Fibroblast of skin of back (primary cell): ENCODE measurements at regions not wholly inside any gene's neighbourhood (a gene's known extent, or its start where the extent isn't known, plus 50 kb on each side); places are given as distances from the start of the nearest gene placed in this dataset.
A peak's percentile ranks its signal among the peaks of the same experiment; 100 is the strongest.
"Not testable (repeated sequence)": the region's sequence is repeated elsewhere in the genome, so short reads cannot be mapped to it uniquely, and the experiment has no call there.

Experiments
- DNase-seq: peaks from one replicate; pipeline ENCODE4 v3.0.0-alpha.2; 2013

DNA sequence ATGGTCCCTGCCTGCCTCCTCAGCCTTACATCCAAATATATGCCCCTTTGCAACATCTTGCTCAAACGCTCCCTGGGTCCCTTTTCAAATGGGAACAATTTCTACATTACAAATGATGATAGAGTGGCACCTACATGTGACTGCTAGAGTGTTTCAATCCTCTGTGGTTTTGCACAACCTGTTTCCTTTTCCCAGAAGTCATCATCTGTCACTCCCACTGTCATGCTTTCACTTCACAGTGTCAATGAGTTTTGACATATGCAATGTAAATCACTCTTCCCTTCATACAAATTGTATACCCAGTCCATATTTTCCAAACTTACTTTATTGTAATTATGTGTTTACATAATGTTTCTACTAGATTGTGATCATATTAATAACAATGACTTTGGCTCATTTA, 887.3 kb downstream of the TDRD15 start:
- no peak for DNase-seq

- no peak for DNase-seq
Measured at GRCh38 chr2:22020091-22020742, 896.4 kb downstream of the TDRD15 start.

DNA sequence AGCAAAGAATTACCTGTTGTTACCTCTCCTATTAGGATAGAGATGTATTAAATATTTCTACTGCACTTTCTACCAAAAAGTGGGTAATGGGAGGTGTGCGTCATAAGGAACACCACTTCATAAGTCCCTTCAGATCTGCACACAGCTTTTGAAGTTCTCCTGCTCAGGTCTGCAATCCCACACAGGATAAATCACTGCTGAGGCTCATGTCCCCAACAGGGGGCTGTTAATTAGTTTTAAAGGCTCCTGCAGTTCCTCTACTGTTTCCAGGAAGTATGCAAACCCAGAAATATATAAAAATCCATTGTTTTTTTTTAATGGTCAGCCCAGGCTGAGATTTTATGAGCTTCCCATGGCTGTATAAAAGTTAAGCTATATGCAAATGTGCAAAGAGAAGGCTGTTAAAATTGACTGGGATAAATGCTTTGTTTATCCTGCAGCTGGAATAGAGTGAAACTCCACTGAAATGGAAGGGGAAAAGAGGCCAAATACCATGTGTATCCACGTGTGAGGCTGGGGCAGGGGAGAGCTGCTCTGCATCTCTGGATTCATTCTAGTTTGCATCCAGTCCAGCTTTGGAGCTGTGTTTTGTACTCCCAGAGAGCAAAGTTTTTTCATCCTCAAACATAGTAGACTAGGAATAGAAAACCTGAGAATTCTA, 903.7 kb downstream of the TDRD15 start:
- no peak for DNase-seq

GRCh38 chr2:22035361-22035830, 911.6 kb downstream of the TDRD15 start:
- DNase-seq: peak; percentile 28

DNA sequence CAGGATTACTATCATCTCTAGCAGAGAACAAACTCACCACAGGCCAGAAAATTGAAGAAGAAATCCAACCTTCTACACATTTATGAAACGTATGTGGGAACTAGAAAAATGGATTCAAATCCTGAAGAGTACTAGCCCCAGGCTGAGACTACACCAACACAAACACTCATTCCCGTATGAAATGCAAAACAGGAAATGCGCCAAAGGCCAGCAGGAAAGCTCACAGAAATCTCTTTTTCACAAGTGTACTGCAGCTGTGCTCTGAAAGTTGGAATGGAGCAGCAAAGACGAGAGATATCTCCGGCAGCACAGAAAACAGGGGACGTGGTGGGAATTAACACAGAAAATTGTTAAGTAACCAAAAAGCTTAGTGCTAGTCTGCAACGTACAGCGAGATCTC, 913.5 kb downstream of the TDRD15 start:
- DNase-seq: peak; percentile 19

- no peak for DNase-seq
Measured at GRCh38 chr2:22043784-22044183, 920.0 kb downstream of the TDRD15 start.

- no peak for DNase-seq
Measured at GRCh38 chr2:22055784-22056620, 932.2 kb downstream of the TDRD15 start.

DNA sequence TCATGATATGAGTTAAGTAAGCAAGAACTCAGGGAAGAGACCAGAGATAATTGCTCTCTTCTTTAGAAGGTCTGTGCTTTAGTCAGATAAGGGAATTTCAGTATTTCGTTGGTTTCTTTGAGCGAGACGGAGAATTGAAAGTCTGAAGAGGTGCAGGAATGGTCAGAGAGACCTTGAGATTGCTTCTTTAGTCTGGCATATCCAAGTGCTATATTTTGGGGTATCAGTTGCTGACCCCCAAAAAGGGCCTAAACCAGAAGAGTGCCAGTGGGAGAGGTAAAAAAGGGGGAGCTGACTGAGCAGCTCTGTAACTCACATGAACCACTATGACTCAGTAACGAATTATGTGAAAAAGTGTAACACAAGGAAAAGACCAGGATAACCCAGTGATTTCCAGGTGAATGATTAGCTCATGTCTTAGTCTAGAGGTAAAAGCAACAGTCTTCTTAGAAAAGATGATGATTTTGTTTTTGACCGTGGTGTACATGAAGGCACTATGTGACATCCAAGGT, 932.9 kb downstream of the TDRD15 start:
- DNase-seq: no peak

- DNase-seq: no peak
Measured at GRCh38 chr2:22062679-22063078, 938.9 kb downstream of the TDRD15 start.

DNA sequence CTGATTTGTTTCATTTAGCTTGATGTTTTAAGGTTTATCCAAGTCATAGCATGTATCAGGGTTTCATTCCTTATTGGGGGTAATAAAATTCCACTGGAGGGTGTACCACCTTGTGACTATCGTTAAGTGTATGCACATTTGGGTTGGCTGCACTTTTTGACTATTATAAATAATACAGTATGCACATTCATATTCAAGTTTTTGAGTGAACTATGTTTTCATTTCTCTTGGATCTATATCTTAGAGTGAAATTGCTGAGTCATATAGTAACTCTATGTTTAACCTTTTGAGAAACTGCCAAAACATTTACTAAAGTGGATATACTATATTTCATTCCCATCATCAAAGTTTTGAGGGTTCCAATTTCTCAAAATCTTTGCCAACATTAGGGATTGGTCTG, 952.7 kb downstream of the TDRD15 start:
- no peak for DNase-seq

- no peak for DNase-seq
Measured at GRCh38 chr2:22078701-22079100, 954.9 kb downstream of the TDRD15 start.

- no peak for DNase-seq
Measured at GRCh38 chr2:22079583-22079982, 955.8 kb downstream of the TDRD15 start.

GRCh38 chr2:22086726-22087125, 963.0 kb downstream of the TDRD15 start:
- DNase-seq: no peak

DNA sequence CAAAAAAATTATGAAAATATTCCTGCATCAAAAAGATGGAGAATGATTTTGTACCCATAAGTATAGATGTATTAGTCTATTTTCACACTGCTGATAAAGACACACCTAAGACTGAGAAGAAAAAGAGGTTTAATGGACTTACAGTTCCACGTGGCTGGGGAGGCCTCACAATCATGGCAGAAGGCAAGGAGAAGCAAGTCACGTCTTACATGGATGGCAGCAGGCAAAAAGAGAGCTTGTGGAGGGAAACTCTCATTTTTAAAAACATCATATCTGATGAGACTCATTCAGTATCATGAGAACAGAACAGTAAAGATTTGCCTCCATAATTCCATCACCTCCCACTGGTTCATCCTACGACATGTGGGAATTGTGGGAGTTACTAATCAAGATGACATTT, 979.8 kb downstream of the TDRD15 start:
- DNase-seq: not testable (repeated sequence)

GRCh38 chr2:22110244-22110651, 986.5 kb downstream of the TDRD15 start:
- DNase-seq: no peak

DNA sequence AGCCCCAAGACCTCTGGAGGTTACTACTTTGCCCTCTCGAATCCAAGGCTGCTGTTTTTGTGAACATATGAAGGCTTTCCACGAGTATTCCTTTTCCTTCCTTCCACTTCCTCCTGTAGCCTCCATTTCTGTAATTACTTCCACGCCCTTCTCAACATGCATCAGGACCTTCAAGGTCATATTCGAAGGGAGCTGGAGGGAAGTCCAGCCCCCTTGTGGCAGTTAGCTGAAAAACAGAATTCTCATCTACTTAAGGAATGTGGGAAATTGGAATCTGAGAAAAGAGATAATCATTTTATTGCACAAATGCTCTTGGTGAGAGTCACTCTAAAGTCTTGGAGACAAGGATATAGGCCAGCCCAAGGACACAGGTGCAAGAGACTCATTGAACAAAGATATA, 1000.2 kb downstream of the TDRD15 start:
- peak; percentile 3 for DNase-seq

DNA sequence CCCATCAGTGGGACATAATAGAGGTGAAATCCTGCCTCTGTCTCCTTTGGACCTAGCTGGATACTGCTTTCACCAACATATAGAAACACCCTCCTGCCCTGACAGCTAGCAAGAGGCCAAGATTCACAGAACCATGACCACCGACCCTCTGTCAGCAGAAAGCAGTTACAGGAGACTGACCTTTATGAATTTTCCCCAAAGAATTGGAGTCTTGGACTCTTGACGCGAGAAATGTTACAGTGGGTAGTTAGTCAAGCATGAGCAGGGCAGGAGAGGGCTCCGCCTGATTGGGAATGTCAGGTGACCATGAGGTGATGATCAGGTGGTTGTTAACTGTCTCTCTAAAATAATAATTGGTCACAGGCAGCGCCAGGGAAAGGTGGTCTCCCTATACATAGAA, 1002.3 kb downstream of the TDRD15 start:
- DNase-seq: no peak

- no peak for DNase-seq
Measured at GRCh38 chr2:22126978-22127377, 1003.2 kb downstream of the TDRD15 start.

GRCh38 chr2:22134421-22134820, 1010.7 kb downstream of the TDRD15 start:
- DNase-seq: no peak

DNA sequence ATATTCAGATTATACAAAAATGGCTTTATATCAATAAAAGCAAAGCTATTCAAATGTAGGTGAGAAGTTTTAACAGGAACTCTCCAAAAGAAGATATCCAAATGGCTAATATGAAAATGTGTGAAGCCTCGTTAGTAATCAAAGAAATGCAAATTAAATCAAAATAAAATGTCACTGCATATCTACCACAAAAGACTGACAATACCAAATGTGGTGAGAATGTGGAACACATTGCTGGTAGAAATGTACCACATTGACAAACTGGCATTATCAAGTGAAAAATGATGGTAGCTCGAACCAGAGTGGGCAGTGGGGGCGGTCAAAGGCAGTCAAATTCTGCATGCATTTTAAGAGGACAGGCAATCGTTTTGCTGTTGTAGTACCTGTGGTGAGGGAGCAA, 1012.7 kb downstream of the TDRD15 start:
- DNase-seq: no peak

DNA sequence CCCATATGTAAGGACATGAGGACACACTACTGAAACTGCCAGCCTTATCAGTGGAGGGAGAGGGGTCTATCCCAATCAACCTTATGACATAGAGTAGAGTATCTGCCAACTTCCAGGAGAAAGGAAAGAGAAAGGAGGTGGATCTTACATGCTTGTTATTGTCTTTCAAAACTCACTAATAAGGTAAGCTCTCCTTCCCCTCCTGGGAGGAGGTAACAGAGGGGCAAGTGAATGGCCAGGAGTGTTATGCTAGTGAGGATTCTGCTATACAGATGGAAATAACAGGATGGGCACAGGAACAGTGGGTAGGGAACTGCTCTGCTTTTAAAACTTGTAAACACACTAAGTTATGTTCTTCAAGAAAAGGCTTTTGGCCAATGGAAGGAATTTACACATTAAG, 1020.1 kb downstream of the TDRD15 start:
- DNase-seq: no peak

- no peak for DNase-seq
Measured at GRCh38 chr2:22153931-22154613, 1030.3 kb downstream of the TDRD15 start.

- not testable (repeated sequence) for DNase-seq
Measured at GRCh38 chr2:22156661-22157060, 1032.9 kb downstream of the TDRD15 start.
